Endometrium (tissue), 2 donors: ENCODE measurements at regions not wholly inside any gene's neighbourhood (a gene's known extent, or its start where the extent isn't known, plus 50 kb on each side); places are given as distances from the start of the nearest gene placed in this dataset.

Source experiments
- FAIRE-seq: peaks from 2 replicates; lab custom pipeline; 2012; peaks lifted over from hg19 to GRCh38; lab: Jason Lieb, UNC
- donor health status: control.
- donor health status: control.

GRCh38 chr18:40056079-40056692 lies 1898.8 kb upstream of the PIK3C3 start:
- FAIRE-seq = no peak

- FAIRE-seq = no peak
These were observed 1899.8 kb upstream of the PIK3C3 start for GRCh38 chr18:40055262-40055661.

- no peak for FAIRE-seq
These were observed 1905.3 kb upstream of the PIK3C3 start for GRCh38 chr18:40049716-40050115.

- no peak for FAIRE-seq
These were observed 1906.0 kb upstream of the PIK3C3 start for GRCh38 chr18:40048886-40049650.

- FAIRE-seq = no peak
These were observed 1906.8 kb upstream of the PIK3C3 start for GRCh38 chr18:40048253-40048652.

- no peak for FAIRE-seq
These were observed 1908.4 kb upstream of the PIK3C3 start for GRCh38 chr18:40046596-40046995.

GRCh38 chr18:40041951-40042350 lies 1913.1 kb upstream of the PIK3C3 start:
- FAIRE-seq = no peak

- no peak for FAIRE-seq
These were observed 1914.5 kb upstream of the PIK3C3 start for GRCh38 chr18:40040574-40040973.

GRCh38 chr18:40037356-40037755 lies 1917.7 kb upstream of the PIK3C3 start:
- no peak for FAIRE-seq

- no peak for FAIRE-seq
These were observed 1918.2 kb upstream of the PIK3C3 start for GRCh38 chr18:40036861-40037260.

GRCh38 chr18:40035966-40036365 lies 1919.1 kb upstream of the PIK3C3 start:
- FAIRE-seq = no peak

GRCh38 chr18:40032076-40032475 lies 1923.0 kb upstream of the PIK3C3 start:
- FAIRE-seq = no peak

GRCh38 chr18:40031435-40031834 lies 1923.6 kb upstream of the PIK3C3 start:
- no peak for FAIRE-seq

- FAIRE-seq = no peak
These were observed 1935.1 kb upstream of the PIK3C3 start for GRCh38 chr18:40019797-40020392.

- FAIRE-seq = no peak
These were observed 1936.8 kb upstream of the PIK3C3 start for GRCh38 chr18:40018266-40018665.

GRCh38 chr18:40017021-40017420 lies 1938.0 kb upstream of the PIK3C3 start:
- no peak for FAIRE-seq

GRCh38 chr18:40016405-40016804 lies 1938.6 kb upstream of the PIK3C3 start:
- no peak for FAIRE-seq

GRCh38 chr18:40013001-40013609 lies 1941.9 kb upstream of the PIK3C3 start:
- FAIRE-seq = no peak

GRCh38 chr18:40011201-40011600 lies 1943.8 kb upstream of the PIK3C3 start:
- no peak for FAIRE-seq

GRCh38 chr18:40006634-40007033 lies 1948.4 kb upstream of the PIK3C3 start:
- FAIRE-seq = no peak

- FAIRE-seq = no peak
These were observed 1950.8 kb upstream of the PIK3C3 start for GRCh38 chr18:40004246-40004645.

- FAIRE-seq = no peak
These were observed 1956.7 kb upstream of the PIK3C3 start for GRCh38 chr18:39998317-39998716.

- no peak for FAIRE-seq
These were observed 1960.5 kb upstream of the PIK3C3 start for GRCh38 chr18:39994498-39994897.
